Renal cortical epithelial cell (primary cell): ENCODE measurements at regions not wholly inside any gene's neighbourhood (a gene's known extent, or its start where the extent isn't known, plus 50 kb on each side); places are given as distances from the start of the nearest gene placed in this dataset.

Source experiments
- DNase-seq: peaks from one replicate; pipeline ENCODE4 v3.0.0-alpha.2; 2011; ENCODE audit warnings: low read depth

DNA sequence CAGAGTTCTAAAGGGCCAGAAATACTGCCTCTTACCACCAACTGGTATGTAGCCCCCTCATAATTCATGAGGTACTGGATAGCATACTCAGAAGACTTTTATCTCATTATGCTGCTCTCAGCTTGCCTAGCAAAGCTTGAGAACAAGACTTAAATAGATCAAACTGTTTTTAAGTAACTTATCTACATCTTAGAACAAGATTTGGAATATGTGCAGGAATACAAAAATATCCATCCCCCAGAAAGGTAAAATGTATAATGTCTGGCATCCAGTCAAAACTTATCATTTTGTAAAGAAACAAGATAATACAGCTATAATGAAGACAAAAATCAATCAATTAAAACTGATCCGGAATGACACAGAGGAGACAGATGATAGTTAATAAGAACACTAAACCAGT is 400.4 kb upstream of the TGFBR2 start:
- no peak for DNase-seq

DNA sequence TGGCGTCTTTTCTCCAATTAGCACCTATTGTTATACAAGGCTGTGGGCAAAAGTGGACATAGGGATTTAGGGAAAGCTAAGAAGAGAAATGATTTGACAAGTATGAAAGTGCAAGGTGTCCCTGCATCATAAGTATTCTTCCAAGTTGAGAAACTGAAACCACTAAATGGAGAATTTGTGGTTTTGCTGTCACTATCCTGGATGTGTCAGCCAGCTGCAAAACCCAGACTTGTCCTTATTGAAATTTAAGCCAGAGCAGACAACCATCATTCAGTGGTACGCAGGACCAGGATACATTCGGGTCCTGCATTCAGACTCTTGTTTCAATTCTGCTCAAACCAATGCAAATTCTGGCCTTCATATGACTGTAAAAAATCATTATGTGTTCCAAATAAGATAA is 384.8 kb upstream of the TGFBR2 start:
- peak; percentile 47 for DNase-seq

DNA sequence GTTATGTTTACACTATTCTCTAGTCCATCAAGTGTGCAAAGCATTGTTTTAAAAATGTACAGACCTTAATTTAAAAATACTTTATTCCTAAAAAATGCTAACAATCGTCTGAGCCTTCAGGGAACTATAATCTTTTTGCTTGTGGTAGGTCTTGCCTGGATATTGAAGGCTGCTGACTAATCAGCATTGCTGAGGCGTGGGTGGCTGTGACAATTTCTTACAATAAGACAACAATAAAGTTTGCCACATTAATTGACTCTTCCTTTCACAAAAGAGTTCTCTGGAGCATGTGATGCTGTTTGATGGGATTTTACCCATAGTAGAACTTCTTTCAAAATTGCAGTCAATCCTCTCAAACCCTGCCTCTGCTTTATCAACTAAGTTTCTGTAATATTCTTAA is 384.0 kb upstream of the TGFBR2 start:
- DNase-seq, result peak; percentile 22

DNA sequence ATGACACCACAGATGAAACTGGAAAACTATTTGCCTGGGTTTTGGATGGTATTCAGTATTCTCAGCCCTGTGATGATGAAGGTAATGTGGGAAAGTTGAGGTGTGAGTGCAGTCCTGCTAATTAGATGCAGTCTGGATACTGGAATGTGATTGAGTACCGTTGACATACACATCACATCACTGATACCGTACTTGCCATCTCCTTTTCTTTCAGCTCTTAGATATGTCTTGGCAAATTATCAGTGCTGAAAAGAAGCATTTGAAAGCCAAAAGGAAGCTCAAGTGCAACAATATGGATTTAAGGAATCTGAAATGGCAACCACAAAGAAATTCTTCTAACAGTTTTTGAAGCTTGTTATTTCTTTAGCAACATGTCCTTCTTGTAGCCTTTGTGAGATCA is 381.4 kb upstream of the TGFBR2 start:
- DNase-seq, result no peak

DNA sequence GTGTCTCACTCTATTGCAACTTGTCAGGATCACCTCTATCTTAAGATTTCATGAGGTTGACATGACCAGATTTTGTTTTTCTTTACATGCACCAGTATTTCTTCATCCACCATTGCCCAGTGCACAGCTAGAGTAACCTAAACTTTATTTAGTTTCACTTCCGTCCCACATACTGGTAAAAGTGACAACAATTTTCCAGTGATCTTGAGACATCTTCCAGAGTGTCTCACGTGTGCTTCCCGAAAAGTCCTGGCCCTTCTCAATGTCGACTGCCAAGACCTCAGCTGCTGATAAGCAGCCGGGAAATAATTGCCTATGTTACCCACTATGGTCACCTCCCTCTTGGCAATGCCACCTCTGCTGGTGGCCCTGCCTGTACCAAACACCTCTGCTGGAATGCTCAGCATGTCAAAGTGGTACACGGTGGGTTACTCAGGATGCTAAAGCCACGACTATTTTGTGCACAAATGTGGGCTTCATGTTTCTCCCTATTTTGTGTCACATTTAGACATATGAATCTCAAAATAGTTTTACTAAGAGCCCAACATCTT is 379.7 kb upstream of the TGFBR2 start:
- no peak for DNase-seq

DNA sequence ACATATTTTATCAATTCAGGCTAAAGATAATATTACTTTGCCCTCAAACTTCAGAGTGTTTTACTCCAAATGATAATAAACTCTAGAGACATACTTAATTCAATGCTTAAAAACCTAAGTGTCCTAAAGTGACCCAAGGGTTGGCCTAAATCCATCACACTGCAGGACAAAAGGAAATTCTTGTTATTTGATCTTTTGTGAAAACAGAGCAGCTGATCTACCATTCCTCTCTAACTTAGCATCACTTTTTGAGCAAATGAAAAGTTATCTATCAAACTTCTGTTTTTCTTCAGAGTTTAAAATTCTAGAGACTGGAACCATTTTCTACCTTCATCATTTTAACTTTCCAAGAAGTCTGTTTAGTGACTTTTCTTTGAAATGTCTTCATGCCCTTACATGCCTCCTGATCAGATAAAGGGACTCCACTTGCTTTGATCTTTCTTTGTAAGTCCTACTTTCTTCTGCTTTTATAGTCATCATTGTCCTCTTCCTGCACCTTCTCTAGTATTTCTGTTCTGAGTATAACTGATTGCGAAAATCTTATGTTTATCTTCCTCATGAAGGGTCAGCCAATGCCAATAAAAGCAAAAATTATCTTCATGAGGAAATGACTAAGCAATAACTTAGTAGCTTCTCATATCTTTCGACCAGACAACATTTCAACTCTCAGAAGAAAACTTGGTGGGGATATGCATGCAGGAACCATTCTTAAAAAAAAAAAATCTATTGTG is 378.7 kb upstream of the TGFBR2 start:
- DNase-seq, result peak; percentile 53

DNA sequence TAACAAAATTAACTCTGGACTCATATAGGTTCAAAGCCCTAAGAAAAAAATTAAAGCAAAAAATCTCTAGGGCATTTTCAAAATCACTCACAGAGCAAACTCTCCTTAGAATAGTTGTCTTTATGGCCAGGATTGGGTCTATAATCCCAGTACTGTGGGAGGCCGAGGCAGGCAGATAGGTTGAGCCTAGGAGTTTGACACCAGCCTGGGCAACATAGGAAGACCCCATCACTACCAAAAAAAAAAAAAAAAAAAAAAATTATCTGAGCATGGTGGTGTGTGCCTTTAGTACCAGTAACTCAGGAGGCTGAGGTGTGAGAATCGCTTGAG is 378.1 kb upstream of the TGFBR2 start:
- DNase-seq, result no peak

DNA sequence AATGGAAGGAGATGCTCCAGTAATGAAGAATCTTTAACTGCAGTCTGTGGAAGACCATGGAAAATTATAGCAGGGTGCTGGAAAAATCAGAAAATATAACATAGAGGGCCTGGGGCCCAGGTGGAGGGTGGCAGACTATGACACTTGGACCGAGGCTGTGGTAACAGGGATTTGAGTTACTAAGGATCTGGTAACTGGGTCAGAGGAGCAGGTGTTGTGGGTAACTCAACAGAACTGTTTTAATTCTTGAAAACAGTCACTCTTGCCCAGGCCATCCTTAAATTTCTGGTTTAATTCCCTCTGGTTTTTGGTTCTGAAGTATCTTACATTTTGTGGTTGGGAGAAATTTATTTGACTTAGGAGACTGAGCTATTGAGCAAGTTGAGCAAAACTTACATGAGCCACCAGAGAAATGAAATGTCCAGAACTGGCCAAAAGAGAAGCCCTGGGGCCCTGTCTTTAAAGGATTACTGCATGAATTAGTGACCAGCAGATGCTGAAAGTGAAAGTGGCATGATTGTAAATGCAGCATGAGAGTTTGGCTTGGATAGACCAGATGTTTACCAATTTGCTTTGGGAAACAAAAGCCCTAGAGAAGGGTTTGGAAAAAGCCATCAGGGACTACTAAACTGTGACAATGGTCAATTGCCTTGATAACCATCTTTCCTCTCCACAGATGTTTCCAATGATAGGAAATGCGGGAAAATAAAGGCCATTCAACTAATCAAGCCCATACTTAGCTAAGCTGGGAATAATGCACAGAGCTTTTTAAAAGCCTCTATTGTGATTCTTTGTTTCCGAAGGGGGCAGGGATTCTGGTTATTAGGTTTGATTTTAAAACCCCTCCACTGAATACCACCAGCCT is 374.9 kb upstream of the TGFBR2 start:
- no peak for DNase-seq

DNA sequence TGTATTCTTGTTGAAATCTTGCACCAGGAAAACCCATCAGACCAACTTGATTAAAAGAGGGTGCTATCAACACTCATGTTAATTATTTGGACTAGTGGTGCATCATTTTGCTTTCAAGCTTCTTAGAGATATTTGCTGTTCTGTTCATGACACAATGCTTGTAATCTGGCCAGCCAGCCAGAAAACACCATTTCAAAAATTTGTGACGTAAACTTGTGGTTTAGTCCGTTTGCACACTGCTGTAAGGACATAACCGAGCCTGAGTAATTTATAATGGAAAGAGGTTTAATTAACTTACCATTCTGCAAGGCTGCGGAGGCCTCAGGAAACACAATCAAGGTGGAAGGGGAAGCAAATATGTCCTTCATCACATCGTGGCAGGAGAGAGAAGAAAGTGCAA is 374.3 kb upstream of the TGFBR2 start:
- DNase-seq, result peak; percentile 50

DNA sequence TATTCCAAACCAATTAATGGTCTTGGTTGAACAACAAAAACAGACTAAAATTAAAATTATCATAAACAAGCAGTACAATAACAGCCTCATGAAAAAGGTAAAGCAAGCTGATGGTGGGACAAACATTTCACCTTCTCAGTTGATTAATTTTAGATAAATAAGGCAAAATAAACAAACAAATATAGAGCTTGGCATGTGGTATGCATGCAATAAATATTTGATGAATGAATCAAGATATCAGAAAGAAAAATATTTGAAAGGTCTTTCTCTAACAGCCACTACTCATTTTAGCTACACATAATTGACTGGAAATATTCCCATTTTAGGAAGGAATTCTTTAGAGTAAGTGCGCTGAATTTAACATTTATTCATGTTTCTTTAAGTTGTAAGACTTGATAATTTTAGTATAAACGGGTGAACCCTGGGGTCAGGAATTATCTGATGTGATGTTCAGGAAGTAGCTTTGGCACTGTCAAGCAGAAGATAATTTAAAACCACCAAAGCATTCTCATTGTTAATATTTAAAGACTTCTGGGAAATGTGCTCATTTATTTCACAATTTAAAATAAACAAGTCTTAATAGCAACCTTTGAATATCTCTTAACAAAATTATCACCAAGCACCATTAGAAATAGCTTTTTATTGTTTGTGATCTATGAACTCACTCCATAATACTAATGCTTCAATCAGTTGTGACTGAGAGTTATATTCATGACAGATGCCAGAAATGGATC is 372.3 kb upstream of the TGFBR2 start:
- DNase-seq, result peak; percentile 62

DNA sequence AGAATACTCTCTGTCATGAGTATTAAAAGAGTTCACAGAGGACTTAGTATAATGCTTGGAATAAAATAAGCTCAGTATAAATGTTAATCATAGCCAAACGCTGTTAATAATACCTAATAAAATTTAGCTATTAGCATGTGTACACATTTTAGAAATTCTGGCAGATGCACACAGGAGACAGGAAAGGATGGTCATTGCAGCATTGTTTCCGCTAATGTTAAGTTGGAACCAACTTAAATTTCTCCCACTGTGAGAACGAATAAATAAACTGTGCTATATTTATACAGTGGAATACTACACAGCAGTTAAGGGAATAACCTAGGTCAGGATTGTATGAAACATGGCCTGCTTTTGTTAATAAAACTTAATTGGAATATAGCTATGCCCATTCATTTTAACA is 370.4 kb upstream of the TGFBR2 start:
- DNase-seq, result no peak

DNA sequence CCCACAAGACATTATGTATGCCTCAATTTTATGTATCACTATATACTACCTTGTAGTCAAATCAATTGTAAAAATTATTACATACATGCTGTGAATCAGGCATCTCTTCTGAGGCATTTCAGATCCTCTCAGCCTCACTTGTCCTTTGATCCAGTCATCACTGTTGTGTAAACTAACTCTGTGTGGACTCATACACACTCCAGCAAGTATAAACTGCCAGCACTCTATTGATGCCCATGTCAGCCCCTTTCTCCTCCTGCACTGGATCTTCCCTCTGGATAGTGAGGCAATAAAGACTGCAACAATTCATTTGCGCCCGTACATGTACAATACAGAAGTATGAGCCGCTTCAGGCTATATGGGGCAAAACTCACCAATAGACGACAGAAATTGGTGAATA is 364.7 kb upstream of the TGFBR2 start:
- DNase-seq, result no peak

DNA sequence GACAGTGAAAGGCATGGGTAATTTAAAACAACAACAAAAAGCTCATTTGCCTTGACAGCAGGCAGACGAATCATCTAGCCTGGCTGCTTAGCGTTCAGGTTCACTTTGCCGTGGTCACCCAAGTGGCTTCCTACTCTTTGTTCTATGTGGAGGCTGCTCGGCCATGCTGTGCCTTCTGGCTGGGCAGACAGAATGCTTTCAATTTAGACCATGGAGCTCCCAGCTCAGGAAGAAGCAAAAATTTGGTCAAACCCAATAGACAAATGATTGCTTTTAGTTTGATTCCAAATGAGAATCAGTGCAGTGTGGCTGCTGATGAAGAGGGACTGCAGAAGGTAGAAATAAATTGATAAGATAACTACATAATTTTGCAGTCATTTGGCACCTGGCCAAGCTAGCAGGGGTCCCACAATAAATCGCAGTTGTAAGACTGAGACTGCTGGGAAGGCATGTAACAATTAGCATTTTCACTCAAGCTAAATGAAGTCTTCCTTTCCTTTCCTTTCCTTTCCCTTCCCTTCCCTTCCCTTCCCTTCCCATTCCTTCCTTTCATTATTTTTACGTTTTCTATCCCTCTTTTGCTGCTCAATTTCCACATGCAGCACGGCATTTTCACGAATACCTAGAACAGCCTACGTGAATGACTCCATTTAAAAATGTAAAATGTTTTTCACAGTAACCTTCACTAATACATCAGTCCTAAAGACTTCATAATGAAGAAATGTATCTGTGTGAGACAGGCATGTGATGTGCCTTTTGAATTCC is 360.4 kb upstream of the TGFBR2 start:
- peak; percentile 44 for DNase-seq

DNA sequence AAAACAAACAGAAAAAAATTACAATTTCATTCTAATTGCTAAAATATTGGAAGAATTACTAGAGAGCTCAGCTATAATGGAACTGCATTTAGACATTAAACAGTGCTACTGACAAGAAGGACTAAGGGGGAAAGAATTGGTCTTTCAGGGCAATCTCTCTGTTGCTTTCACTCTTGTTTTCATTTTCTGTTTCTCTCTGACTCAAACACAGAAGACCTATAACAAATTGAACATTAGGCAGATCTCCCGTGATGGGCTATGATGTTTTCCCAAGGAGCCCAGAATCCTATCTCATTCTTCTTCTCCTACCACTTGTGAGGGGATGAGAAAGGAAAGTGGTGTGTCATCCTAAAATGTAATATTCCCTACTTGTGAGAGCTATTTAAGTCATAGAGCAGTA is 358.0 kb upstream of the TGFBR2 start:
- DNase-seq, result no peak

DNA sequence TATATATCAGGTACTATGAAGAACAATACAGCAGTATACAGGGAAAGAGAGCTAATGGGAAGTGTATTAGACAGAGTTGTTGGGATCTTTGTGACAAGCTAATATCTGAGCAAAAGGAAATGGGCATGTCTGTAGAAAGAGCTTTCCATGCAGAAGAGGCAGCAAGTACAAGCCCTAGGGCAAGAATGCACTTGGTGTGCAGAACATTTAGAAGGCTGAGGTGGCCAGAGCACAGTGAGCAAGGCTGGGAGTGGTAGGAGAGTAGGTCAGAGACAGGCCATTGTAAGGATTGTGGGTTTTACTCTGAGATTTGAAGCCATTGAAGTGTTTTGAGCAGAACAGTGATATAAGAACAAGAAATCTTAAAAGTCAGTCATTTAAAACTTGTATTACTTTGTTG is 353.9 kb upstream of the TGFBR2 start:
- no peak for DNase-seq

DNA sequence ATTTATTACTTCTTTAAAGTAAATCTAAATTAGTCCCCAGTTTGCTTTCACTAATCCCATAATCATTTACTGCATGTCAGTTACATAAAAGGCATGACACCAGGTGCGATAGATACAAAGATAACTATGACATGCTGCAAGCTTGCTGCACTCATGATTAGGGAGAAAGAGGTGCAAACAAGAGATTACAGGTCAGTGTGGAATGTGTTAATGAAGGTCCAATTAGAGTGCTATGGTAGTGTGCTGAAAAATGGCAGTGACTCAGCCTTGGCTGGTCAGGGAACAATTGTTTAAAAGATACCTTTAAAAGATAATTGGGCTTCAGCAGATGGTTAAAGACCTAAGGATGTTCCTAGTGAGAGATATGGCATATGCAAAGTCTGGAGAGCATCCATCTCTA is 352.6 kb upstream of the TGFBR2 start:
- DNase-seq, result no peak

DNA sequence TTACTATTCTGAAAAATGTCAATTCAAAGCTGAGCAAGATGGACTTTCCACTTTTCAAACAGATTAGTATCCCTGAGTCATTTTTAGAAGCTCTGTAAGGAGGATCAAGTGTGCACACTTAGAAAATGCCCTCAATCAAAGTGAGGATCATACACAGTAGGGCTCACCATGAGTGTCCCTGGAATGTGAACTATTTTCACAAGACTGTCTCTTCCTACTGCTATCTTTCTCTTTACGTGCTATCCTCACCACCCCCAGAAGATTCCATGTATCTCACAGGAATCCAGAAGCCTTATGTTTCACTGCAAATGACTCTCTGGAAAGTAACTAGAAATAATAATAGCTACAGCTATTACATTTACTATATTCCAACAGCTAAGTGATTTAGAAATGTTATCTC is 349.9 kb upstream of the TGFBR2 start:
- DNase-seq, result no peak

DNA sequence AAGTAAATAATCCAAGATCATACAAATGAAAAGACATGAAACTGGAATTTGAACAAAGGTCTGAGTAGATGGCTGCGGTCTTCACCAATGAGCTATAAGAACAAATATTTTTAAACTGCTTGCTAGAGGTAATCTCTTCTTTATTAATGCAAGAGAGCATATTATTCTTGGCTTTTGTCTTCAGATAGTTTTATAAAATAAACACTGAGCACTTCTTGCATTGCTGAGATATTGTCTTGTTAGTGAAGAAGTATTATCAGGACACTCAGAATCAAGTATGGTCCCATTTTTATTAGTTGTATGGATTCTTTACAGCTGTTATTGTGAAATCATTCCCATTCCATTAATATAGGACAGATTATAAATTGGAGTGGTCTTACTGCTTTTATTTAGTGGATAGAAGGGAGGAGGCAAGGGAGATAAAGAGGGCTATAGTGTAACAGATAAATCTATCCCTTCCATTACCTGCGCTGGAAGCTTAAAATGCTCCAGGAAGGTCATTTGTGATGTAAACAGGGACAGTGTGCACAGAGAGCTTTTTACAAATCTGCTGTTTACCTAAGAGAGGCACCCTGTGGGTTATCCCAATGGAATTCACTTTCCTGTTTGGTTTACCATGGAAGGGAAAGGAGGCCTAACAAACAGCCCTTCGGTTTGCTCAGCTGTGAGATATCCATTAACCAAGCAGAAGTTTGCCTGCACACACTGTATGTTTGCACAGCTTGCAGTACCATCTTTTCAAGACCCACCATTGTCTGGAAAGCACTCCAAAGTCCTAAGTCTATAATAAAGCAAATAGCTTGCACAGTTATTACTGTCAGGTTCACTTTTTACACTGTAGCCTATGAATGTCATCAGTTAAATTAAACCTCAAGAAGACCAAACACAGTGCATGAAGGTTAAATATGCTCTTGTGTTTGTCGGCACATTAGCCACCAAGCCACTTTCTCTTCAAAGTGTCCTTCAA is 347.7 kb upstream of the TGFBR2 start:
- DNase-seq, result no peak

DNA sequence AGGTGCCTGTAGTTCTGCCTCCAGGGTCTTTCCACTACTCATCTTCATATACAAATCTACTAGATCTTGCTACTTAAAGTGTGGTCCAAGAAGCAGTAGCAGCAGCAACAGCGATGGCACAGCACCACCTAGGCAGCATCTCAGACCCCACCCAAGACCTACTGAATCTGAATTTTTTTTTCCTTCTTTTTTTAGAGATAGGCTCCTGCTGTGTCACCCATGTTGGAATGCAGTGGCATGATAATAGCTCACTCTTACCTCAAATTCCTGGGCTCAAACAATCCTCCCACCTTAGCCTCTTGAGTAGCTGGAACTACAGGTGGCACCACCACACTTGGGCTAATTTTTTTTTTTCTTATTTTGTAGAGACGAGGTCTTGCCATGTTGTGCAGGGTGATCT is 346.7 kb upstream of the TGFBR2 start:
- DNase-seq, result no peak

DNA sequence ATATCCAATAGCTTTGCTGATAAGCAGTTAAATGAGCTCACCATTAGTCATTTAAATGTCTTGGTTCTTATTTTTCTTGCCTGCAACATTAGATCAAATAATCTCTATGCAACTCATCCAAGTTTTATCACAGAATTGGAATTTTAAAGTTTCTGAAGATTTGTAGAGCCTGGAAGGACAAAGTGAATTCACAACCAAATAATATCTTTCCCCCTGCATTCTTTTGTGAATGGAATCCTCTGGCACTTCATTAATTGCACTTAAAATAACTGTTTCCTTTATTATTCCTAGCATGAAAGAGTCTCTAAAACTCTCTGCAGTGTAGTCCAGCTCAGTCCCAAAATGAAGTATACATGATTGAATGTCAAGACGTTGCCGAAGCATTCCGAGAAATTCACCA is 345.6 kb upstream of the TGFBR2 start:
- DNase-seq, result no peak
